ENCODE measurements at regions not wholly inside any gene's neighbourhood (a gene's known extent, or its start where the extent isn't known, plus 50 kb on each side); places are given as distances from the start of the nearest gene placed in this dataset.

GRCh38 chr3:194031349-194031748 is 104.6 kb upstream of the HES1 start:
- TF ChIP-seq CTCF (IDR thresholded peaks at IDR 0.05; ENCODE audit: poor library complexity, severe bottlenecking) (no peak), SMC3 (conservative IDR thresholded peaks at IDR 0.05; ENCODE audit: poor library complexity) (no peak), TAF1 (IDR thresholded peaks at IDR 0.05; ENCODE audit: low read depth) (no peak), EZH2 (IDR thresholded peaks at IDR 0.05; ENCODE audit: borderline replicate concordance, insufficient read depth, low read length, poor library complexity, severe bottlenecking) (no peak), RAD21 (conservative IDR thresholded peaks at IDR 0.05) (no peak), EP300 (conservative IDR thresholded peaks at IDR 0.05; ENCODE audit: poor library complexity, severe bottlenecking) (no peak), REST (IDR thresholded peaks at IDR 0.05; ENCODE audit: borderline replicate concordance) (no peak)
- Histone ChIP-seq H3K79me2 (replicated peaks; ENCODE audit: insufficient read depth, low read length) (no peaks in the 10 kb centered on the region), H2AFZ (ENCODE audit: low read depth, low read length) (no peak overlapping the region)

GRCh38 chr3:194031867-194032635 is 103.9 kb upstream of the HES1 start:
- Histone ChIP-seq H3K4me3 (ENCODE audit: low read length) (no peak overlapping the region), H3K9me2 (ENCODE audit: insufficient read depth, low read length) (no peaks in the 10 kb centered on the region), H4K20me1 (ENCODE audit: insufficient read depth) (no peaks in the 10 kb centered on the region), H3K27me3 (ENCODE audit: insufficient read depth, low read depth, low read length) (no peaks in the 10 kb centered on the region), H3K9ac (ENCODE audit: low read length) (no peak overlapping the region), H3K36me3 (ENCODE audit: insufficient read depth, low read length) (no peaks in the 10 kb centered on the region), H3F3A (ENCODE audit: insufficient read depth, low read length, poor library complexity, severe bottlenecking) (no peaks in the 10 kb centered on the region), H2AFZ (ENCODE audit: low read depth, low read length) (no peak overlapping the region), H3K4me2 (ENCODE audit: low read length) (no peak overlapping the region), H3K9me3 (ENCODE audit: low read length) (no peaks in the 10 kb centered on the region), H3K79me2 (replicated peaks; ENCODE audit: insufficient read depth, low read length) (no peaks in the 10 kb centered on the region), H3K27ac (ENCODE audit: low read length) (no peak overlapping the region)
- TF ChIP-seq EZH2 (IDR thresholded peaks at IDR 0.05; ENCODE audit: borderline replicate concordance, insufficient read depth, low read length, poor library complexity, severe bottlenecking) (no peak), RAD21 (conservative IDR thresholded peaks at IDR 0.05) (no peak), CTCF (IDR thresholded peaks at IDR 0.05; ENCODE audit: poor library complexity, severe bottlenecking) (no peak), MXI1 (conservative IDR thresholded peaks at IDR 0.05; ENCODE audit: poor library complexity, severe bottlenecking) (no peak), SMC3 (conservative IDR thresholded peaks at IDR 0.05; ENCODE audit: poor library complexity) (no peak), EP300 (conservative IDR thresholded peaks at IDR 0.05; ENCODE audit: poor library complexity, severe bottlenecking) (no peak), POLR2AphosphoS5 (IDR thresholded peaks at IDR 0.05) (no peak), REST (IDR thresholded peaks at IDR 0.05; ENCODE audit: borderline replicate concordance) (no peak), TAF1 (IDR thresholded peaks at IDR 0.05; ENCODE audit: low read depth) (no peak)

More at GRCh38 chr3:194031349-194031748, 104.6 kb upstream of the HES1 start:
- Histone ChIP-seq H3K9me3 (ENCODE audit: low read length) (no peaks in the 10 kb centered on the region), H3F3A (ENCODE audit: insufficient read depth, low read length, poor library complexity, severe bottlenecking) (no peaks in the 10 kb centered on the region), H3K4me3 (ENCODE audit: low read length) (no peak overlapping the region), H3K9ac (ENCODE audit: low read length) (no peak overlapping the region), H3K4me2 (ENCODE audit: low read length) (no peak overlapping the region), H3K36me3 (ENCODE audit: insufficient read depth, low read length) (no peaks in the 10 kb centered on the region), H3K27me3 (ENCODE audit: insufficient read depth, low read depth, low read length) (no peaks in the 10 kb centered on the region), H3K27ac (ENCODE audit: low read length) (no peak overlapping the region), H3K9me2 (ENCODE audit: insufficient read depth, low read length) (no peaks in the 10 kb centered on the region), H4K20me1 (ENCODE audit: insufficient read depth) (no peaks in the 10 kb centered on the region)

Measured in neural cell (in vitro differentiated cells).